CD4-positive, alpha-beta T cell treated with Interferon gamma for 1 hour (primary cell): ENCODE measurements at regions not wholly inside any gene's neighbourhood (a gene's known extent, or its start where the extent isn't known, plus 50 kb on each side); places are given as distances from the start of the nearest gene placed in this dataset.

Experiments
- DNase-seq: peaks from one replicate; pipeline ENCODE4 v3.0.0-alpha.2; 2020

- DNase-seq, result no peak
These were observed 147.2 kb downstream of the TSN start for GRCh38 chr2:121902616-121903015.

- no peak for DNase-seq
These were observed 147.7 kb downstream of the TSN start for GRCh38 chr2:121903037-121903689.

- no peak for DNase-seq
These were observed 149.2 kb downstream of the TSN start for GRCh38 chr2:121904656-121905055.

GRCh38 chr2:121905201-121905600 lies 149.8 kb downstream of the TSN start:
- no peak for DNase-seq

- DNase-seq, result no peak
These were observed 150.7 kb downstream of the TSN start for GRCh38 chr2:121906170-121906569.

GRCh38 chr2:121907928-121908327 lies 152.5 kb downstream of the TSN start:
- DNase-seq, result no peak

- DNase-seq, result no peak
These were observed 154.7 kb downstream of the TSN start for GRCh38 chr2:121910139-121910538.

GRCh38 chr2:121911036-121911435 lies 155.6 kb downstream of the TSN start:
- no peak for DNase-seq

GRCh38 chr2:121917143-121917542 lies 161.7 kb downstream of the TSN start:
- DNase-seq, result no peak

GRCh38 chr2:121918231-121918630 lies 162.8 kb downstream of the TSN start:
- no peak for DNase-seq

- no peak for DNase-seq
These were observed 164.4 kb downstream of the TSN start for GRCh38 chr2:121919803-121920202.

- no peak for DNase-seq
These were observed 170.0 kb downstream of the TSN start for GRCh38 chr2:121925466-121925865.

- no peak for DNase-seq
These were observed 187.8 kb downstream of the TSN start for GRCh38 chr2:121943285-121943684.

- no peak for DNase-seq
These were observed 188.8 kb downstream of the TSN start for GRCh38 chr2:121944072-121944831.

GRCh38 chr2:121947674-121948073 lies 192.2 kb downstream of the TSN start:
- no peak for DNase-seq

GRCh38 chr2:121949271-121949670 lies 193.8 kb downstream of the TSN start:
- no peak for DNase-seq

GRCh38 chr2:121955426-121955825 lies 200.0 kb downstream of the TSN start:
- DNase-seq, result no peak

- DNase-seq, result no peak
These were observed 200.4 kb downstream of the TSN start for GRCh38 chr2:121955872-121956271.

GRCh38 chr2:121960251-121960650 lies 204.8 kb downstream of the TSN start:
- DNase-seq, result no peak

GRCh38 chr2:121961761-121962160 lies 206.3 kb downstream of the TSN start:
- DNase-seq, result no peak

- DNase-seq, result no peak
These were observed 210.2 kb downstream of the TSN start for GRCh38 chr2:121965661-121966060.

GRCh38 chr2:121966663-121967062 lies 211.2 kb downstream of the TSN start:
- DNase-seq, result no peak

- DNase-seq, result no peak
These were observed 213.7 kb downstream of the TSN start for GRCh38 chr2:121969166-121969565.

- no peak for DNase-seq
These were observed 214.6 kb downstream of the TSN start for GRCh38 chr2:121969766-121970639.
